H1 (cell line): ENCODE measurements at regions not wholly inside any gene's neighbourhood (a gene's known extent, or its start where the extent isn't known, plus 50 kb on each side); places are given as distances from the start of the nearest gene placed in this dataset.

Experiments
- CHD2 ChIP-seq: IDR thresholded peaks from 2 replicates; pipeline ENCODE4 v1.6.1; 2012; ENCODE audit warnings: low read length, improper control_type of control experiment
- HDAC6 ChIP-seq: IDR thresholded peaks from one replicate; pipeline ENCODE4 v1.7.1; 2012; ENCODE audit warnings: low read depth, mild to moderate bottlenecking, inconsistent platforms, low read length, moderate library complexity
- NRF1 ChIP-seq: IDR thresholded peaks from 2 replicates; pipeline ENCODE4 v1.6.1; 2011; ENCODE audit warnings: mild to moderate bottlenecking, low read depth, low read length, improper control_type of control experiment
- POLR2AphosphoS5 ChIP-seq: IDR thresholded peaks from 2 replicates; pipeline ENCODE4 v1.6.1; 2011; ENCODE audit warnings: low read depth, low read length
- POU5F1 ChIP-seq: IDR thresholded peaks from 2 replicates; pipeline ENCODE4 v1.6.1; 2011; ENCODE audit warnings: low read depth, mild to moderate bottlenecking, low read length, moderate library complexity
- RXRA ChIP-seq: IDR thresholded peaks from 2 replicates; pipeline ENCODE4 v1.6.1; 2011; ENCODE audit warnings: low read depth, mild to moderate bottlenecking, low read length, moderate library complexity; ENCODE audit not compliant: insufficient read depth
- SP1 ChIP-seq: IDR thresholded peaks from 2 replicates; pipeline ENCODE4 v1.6.1; 2011; ENCODE audit warnings: low read depth, low read length
- TF ChIP-seq, protein P1 (sequence below): fragments of 300-600 bp; sonication (generic); IDR thresholded peaks from 2 replicates; pipeline ENCODE4 v1.7.1; 2012; ENCODE audit warnings: low read length, moderate library complexity, mild to moderate bottlenecking, inconsistent platforms; ENCODE audit not compliant: insufficient replicate concordance
- TF ChIP-seq, protein P2 (sequence below), 3 experiments: IDR thresholded peaks; 1 replicate in 2 of 3; 2 replicates in 1 of 3; pipeline versions ENCODE4 v1.5.1 to v1.6.1; 2011; ENCODE audit warnings: low read length in 3 of 3, mild to moderate bottlenecking in 3 of 3, inconsistent platforms in 2 of 3, low read depth in 1 of 3, moderate library complexity in 1 of 3; ENCODE audit not compliant: insufficient read depth in 1 of 3; ENCODE audit errors: control extremely low read depth in 1 of 3
- TF ChIP-seq, protein P3 (sequence below): IDR thresholded peaks from 2 replicates; pipeline ENCODE4 v1.6.1; 2012; ENCODE audit warnings: inconsistent platforms

- TF ChIP-seq, protein P1, sequence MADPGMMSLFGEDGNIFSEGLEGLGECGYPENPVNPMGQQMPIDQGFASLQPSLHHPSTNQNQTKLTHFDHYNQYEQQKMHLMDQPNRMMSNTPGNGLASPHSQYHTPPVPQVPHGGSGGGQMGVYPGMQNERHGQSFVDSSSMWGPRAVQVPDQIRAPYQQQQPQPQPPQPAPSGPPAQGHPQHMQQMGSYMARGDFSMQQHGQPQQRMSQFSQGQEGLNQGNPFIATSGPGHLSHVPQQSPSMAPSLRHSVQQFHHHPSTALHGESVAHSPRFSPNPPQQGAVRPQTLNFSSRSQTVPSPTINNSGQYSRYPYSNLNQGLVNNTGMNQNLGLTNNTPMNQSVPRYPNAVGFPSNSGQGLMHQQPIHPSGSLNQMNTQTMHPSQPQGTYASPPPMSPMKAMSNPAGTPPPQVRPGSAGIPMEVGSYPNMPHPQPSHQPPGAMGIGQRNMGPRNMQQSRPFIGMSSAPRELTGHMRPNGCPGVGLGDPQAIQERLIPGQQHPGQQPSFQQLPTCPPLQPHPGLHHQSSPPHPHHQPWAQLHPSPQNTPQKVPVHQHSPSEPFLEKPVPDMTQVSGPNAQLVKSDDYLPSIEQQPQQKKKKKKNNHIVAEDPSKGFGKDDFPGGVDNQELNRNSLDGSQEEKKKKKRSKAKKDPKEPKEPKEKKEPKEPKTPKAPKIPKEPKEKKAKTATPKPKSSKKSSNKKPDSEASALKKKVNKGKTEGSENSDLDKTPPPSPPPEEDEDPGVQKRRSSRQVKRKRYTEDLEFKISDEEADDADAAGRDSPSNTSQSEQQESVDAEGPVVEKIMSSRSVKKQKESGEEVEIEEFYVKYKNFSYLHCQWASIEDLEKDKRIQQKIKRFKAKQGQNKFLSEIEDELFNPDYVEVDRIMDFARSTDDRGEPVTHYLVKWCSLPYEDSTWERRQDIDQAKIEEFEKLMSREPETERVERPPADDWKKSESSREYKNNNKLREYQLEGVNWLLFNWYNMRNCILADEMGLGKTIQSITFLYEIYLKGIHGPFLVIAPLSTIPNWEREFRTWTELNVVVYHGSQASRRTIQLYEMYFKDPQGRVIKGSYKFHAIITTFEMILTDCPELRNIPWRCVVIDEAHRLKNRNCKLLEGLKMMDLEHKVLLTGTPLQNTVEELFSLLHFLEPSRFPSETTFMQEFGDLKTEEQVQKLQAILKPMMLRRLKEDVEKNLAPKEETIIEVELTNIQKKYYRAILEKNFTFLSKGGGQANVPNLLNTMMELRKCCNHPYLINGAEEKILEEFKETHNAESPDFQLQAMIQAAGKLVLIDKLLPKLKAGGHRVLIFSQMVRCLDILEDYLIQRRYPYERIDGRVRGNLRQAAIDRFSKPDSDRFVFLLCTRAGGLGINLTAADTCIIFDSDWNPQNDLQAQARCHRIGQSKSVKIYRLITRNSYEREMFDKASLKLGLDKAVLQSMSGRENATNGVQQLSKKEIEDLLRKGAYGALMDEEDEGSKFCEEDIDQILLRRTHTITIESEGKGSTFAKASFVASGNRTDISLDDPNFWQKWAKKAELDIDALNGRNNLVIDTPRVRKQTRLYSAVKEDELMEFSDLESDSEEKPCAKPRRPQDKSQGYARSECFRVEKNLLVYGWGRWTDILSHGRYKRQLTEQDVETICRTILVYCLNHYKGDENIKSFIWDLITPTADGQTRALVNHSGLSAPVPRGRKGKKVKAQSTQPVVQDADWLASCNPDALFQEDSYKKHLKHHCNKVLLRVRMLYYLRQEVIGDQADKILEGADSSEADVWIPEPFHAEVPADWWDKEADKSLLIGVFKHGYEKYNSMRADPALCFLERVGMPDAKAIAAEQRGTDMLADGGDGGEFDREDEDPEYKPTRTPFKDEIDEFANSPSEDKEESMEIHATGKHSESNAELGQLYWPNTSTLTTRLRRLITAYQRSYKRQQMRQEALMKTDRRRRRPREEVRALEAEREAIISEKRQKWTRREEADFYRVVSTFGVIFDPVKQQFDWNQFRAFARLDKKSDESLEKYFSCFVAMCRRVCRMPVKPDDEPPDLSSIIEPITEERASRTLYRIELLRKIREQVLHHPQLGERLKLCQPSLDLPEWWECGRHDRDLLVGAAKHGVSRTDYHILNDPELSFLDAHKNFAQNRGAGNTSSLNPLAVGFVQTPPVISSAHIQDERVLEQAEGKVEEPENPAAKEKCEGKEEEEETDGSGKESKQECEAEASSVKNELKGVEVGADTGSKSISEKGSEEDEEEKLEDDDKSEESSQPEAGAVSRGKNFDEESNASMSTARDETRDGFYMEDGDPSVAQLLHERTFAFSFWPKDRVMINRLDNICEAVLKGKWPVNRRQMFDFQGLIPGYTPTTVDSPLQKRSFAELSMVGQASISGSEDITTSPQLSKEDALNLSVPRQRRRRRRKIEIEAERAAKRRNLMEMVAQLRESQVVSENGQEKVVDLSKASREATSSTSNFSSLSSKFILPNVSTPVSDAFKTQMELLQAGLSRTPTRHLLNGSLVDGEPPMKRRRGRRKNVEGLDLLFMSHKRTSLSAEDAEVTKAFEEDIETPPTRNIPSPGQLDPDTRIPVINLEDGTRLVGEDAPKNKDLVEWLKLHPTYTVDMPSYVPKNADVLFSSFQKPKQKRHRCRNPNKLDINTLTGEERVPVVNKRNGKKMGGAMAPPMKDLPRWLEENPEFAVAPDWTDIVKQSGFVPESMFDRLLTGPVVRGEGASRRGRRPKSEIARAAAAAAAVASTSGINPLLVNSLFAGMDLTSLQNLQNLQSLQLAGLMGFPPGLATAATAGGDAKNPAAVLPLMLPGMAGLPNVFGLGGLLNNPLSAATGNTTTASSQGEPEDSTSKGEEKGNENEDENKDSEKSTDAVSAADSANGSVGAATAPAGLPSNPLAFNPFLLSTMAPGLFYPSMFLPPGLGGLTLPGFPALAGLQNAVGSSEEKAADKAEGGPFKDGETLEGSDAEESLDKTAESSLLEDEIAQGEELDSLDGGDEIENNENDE: no peak
- TF ChIP-seq, protein P2, sequence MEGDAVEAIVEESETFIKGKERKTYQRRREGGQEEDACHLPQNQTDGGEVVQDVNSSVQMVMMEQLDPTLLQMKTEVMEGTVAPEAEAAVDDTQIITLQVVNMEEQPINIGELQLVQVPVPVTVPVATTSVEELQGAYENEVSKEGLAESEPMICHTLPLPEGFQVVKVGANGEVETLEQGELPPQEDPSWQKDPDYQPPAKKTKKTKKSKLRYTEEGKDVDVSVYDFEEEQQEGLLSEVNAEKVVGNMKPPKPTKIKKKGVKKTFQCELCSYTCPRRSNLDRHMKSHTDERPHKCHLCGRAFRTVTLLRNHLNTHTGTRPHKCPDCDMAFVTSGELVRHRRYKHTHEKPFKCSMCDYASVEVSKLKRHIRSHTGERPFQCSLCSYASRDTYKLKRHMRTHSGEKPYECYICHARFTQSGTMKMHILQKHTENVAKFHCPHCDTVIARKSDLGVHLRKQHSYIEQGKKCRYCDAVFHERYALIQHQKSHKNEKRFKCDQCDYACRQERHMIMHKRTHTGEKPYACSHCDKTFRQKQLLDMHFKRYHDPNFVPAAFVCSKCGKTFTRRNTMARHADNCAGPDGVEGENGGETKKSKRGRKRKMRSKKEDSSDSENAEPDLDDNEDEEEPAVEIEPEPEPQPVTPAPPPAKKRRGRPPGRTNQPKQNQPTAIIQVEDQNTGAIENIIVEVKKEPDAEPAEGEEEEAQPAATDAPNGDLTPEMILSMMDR (IDR thresholded peaks at IDR 0.05; ENCODE audit: control extremely low read depth in 1 of 3, insufficient read depth in 1 of 3, low read depth in 1 of 3, low read length in 3 of 3): no peak
- TF ChIP-seq RXRA: no peak
- no peak for TF ChIP-seq HDAC6
- TF ChIP-seq POLR2AphosphoS5: no peak
- TF ChIP-seq SP1: no peak
- TF ChIP-seq, protein P3, sequence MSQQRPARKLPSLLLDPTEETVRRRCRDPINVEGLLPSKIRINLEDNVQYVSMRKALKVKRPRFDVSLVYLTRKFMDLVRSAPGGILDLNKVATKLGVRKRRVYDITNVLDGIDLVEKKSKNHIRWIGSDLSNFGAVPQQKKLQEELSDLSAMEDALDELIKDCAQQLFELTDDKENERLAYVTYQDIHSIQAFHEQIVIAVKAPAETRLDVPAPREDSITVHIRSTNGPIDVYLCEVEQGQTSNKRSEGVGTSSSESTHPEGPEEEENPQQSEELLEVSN: no peak
- no peak for TF ChIP-seq POU5F1
- TF ChIP-seq NRF1: no peak
- no peak for TF ChIP-seq CHD2
These were observed 88.3 kb upstream of the CCL1 start (continued) for GRCh38 chr17:34451313-34451712.
